WTC11 (cell line): ENCODE measurements at regions not wholly inside any gene's neighbourhood (a gene's known extent, or its start where the extent isn't known, plus 50 kb on each side); places are given as distances from the start of the nearest gene placed in this dataset.

ENCODE experiments used
- ATAC-seq: fragments of 200-7000 bp; cut with Tn5 transposase; 2 replicates; pipeline ENCODE4 v1.10.0; 2021; ENCODE audit warnings: mild to moderate bottlenecking, moderate library complexity
- CTCF ChIA-PET: fragments of 300-600 bp; sonication (Branson Sonifier 250); formaldehyde crosslinking; loops from one replicate; lab custom pipeline; 2021; ENCODE audit warnings: antibody characterized with exemption; lab: Charles Lee
- POLR2A ChIA-PET: fragments of 350-600 bp; sonication (Branson Sonifier 250); formaldehyde crosslinking; loops from one replicate; lab custom pipeline; 2021; ENCODE audit warnings: antibody characterized with exemption; lab: Charles Lee
- DNase-seq: peaks from one replicate; pipeline ENCODE4 v3.0.0; 2021; ENCODE audit warnings: low spot score
- H3K27ac Mint-ChIP-seq: 2 replicates; pipeline ENCODE4 v1.8.0; 2021; ENCODE audit warnings: mixed read lengths
- H3K27me3 Mint-ChIP-seq: 2 replicates; pipeline ENCODE4 v1.8.0; 2021; ENCODE audit warnings: low read depth, mild to moderate bottlenecking, moderate library complexity, mixed read lengths
- H3K36me3 Mint-ChIP-seq: 2 replicates; pipeline ENCODE4 v1.8.0; 2021; ENCODE audit warnings: mixed read lengths
- H3K4me1 Mint-ChIP-seq: 2 replicates; pipeline ENCODE4 v1.8.0; 2022; ENCODE audit warnings: mixed read lengths
- H3K4me3 Mint-ChIP-seq: 2 replicates; pipeline ENCODE4 v1.8.0; 2021; ENCODE audit warnings: mild to moderate bottlenecking, moderate library complexity, mixed read lengths
- H3K9me3 Mint-ChIP-seq: 2 replicates; pipeline ENCODE4 v1.8.0; 2021; ENCODE audit warnings: mixed read lengths
- AR ChIP-seq: fragments of 250-450 bp; sonication (Bioruptor Pico); IDR thresholded peaks from 2 replicates; pipeline ENCODE4 v1.9.0; 2021; ENCODE audit warnings: mild to moderate bottlenecking
- ATF1 ChIP-seq: sonication (generic); formaldehyde crosslinking; IDR thresholded peaks from 2 replicates; pipeline ENCODE4 v1.8.1; 2023; ENCODE audit warnings: mild to moderate bottlenecking, moderate library complexity, missing genetic modification reagents
- E2F1 ChIP-seq: sonication (generic); formaldehyde crosslinking; IDR thresholded peaks from 2 replicates; pipeline ENCODE4 v1.8.0; 2022; ENCODE audit warnings: mild to moderate bottlenecking, missing genetic modification reagents
- ETV6 ChIP-seq: sonication (generic); formaldehyde crosslinking; IDR thresholded peaks from 2 replicates; pipeline ENCODE4 v1.8.1; 2022; ENCODE audit warnings: mild to moderate bottlenecking, missing genetic modification reagents
- IRF2 ChIP-seq: sonication (generic); formaldehyde crosslinking; IDR thresholded peaks from 2 replicates; pipeline ENCODE4 v1.8.0; 2022; ENCODE audit warnings: low read depth, missing genetic modification reagents, borderline replicate concordance
- JAZF1 ChIP-seq: fragments of 250-450 bp; sonication (Bioruptor Pico); IDR thresholded peaks from 2 replicates; pipeline ENCODE4 v1.9.0; 2021; ENCODE audit warnings: moderate library complexity, mild to moderate bottlenecking, inconsistent platforms
- JUN ChIP-seq: sonication (generic); formaldehyde crosslinking; IDR thresholded peaks from 2 replicates; pipeline ENCODE4 v1.8.0; 2023; ENCODE audit warnings: mild to moderate bottlenecking, missing genetic modification reagents
- MXD4 ChIP-seq: fragments of 250-450 bp; sonication (Bioruptor Pico); IDR thresholded peaks from 2 replicates; pipeline ENCODE4 v1.8.0; 2021; ENCODE audit warnings: mild to moderate bottlenecking, moderate library complexity, borderline replicate concordance
- NFE2L1 ChIP-seq: sonication (generic); formaldehyde crosslinking; IDR thresholded peaks from 2 replicates; pipeline ENCODE4 v1.8.1; 2023; ENCODE audit warnings: missing genetic modification reagents
- NR3C1 ChIP-seq: sonication (generic); formaldehyde crosslinking; conservative IDR thresholded peaks from 2 replicates; pipeline ENCODE4 v1.8.1; 2023; ENCODE audit warnings: low read depth, mild to moderate bottlenecking, missing genetic modification reagents
- ZNF219 ChIP-seq: sonication (generic); formaldehyde crosslinking; IDR thresholded peaks from 2 replicates; pipeline ENCODE4 v1.8.0; 2023; ENCODE audit warnings: missing genetic modification reagents, mild to moderate bottlenecking, borderline replicate concordance
- ZNF416 ChIP-seq: fragments of 250-450 bp; sonication (Bioruptor Pico); IDR thresholded peaks from 2 replicates; pipeline ENCODE4 v1.9.0; 2021; ENCODE audit warnings: mild to moderate bottlenecking, inconsistent platforms
- ZSCAN18 ChIP-seq: fragments of 250-450 bp; sonication (Bioruptor Pico); IDR thresholded peaks from 2 replicates; pipeline ENCODE4 v2.1.2; 2022; ENCODE audit warnings: mild to moderate bottlenecking, moderate library complexity
- TF ChIP-seq, protein P1 (sequence below): sonication (generic); formaldehyde crosslinking; IDR thresholded peaks from 2 replicates; pipeline ENCODE4 v1.8.1; 2022; ENCODE audit warnings: mild to moderate bottlenecking, missing genetic modification reagents, moderate library complexity, borderline replicate concordance
- TF ChIP-seq, protein P2 (sequence below): sonication (generic); formaldehyde crosslinking; IDR thresholded peaks from 2 replicates; pipeline ENCODE4 v1.8.1; 2022; ENCODE audit warnings: missing genetic modification reagents, borderline replicate concordance
- TF ChIP-seq, protein P3 (sequence below): sonication (generic); formaldehyde crosslinking; IDR thresholded peaks from 2 replicates; pipeline ENCODE4 v1.8.1; 2022; ENCODE audit warnings: low read depth, mild to moderate bottlenecking, moderate library complexity, missing genetic modification reagents, borderline replicate concordance
- TF ChIP-seq, protein P4 (sequence below): sonication (generic); formaldehyde crosslinking; IDR thresholded peaks from 2 replicates; pipeline ENCODE4 v1.8.1; 2023; ENCODE audit warnings: mild to moderate bottlenecking, missing genetic modification reagents, borderline replicate concordance
- TF ChIP-seq, protein P5 (sequence below): fragments of 200-600 bp; IDR thresholded peaks from 2 replicates; pipeline ENCODE4 v1.8.0; 2022; ENCODE audit warnings: antibody characterized with exemption
- TF ChIP-seq, protein P6 (sequence below): sonication (generic); formaldehyde crosslinking; IDR thresholded peaks from 2 replicates; pipeline ENCODE4 v1.8.1; 2022; ENCODE audit warnings: mild to moderate bottlenecking, moderate library complexity, missing genetic modification reagents

GRCh38 chr6:90413867-90414266 is 117.2 kb upstream of the BACH2 start:
- no peaks in the 10 kb centered on the region for H3K9me3 Mint-ChIP-seq
- CTCF ChIA-PET: interaction anchor here (1.5 to 2.5 kb wide), 5 partner anchors 20 to 473 kb away, joined by 4 to 8 read pairs (median 7); no protein-coding TSS in a partner anchor
- H3K36me3 Mint-ChIP-seq: no peaks in the 10 kb centered on the region
- H3K4me3 Mint-ChIP-seq: peak overlapping the region; percentile 45
- POLR2A ChIA-PET: interaction anchor here (0.7 kb wide), 1 partner anchor 56 kb away, joined by 4 read pairs; no protein-coding TSS in a partner anchor
- TF ChIP-seq ZSCAN18 (CRISPR knock-in tag) (no peak), NFE2L1 (CRISPR knock-in tag) (no peak), NR3C1 (no peak), IRF2 (CRISPR knock-in tag) (no peak), MXD4 (CRISPR knock-in tag) (no peak), JUN (CRISPR knock-in tag) (no peak), ZNF416 (no peak), ETV6 (CRISPR knock-in tag) (no peak), JAZF1 (CRISPR knock-in tag) (no peak), E2F1 (CRISPR knock-in tag) (no peak), ATF1 (CRISPR knock-in tag) (no peak), AR (no peak), ZNF219 (CRISPR knock-in tag) (no peak)
- TF ChIP-seq, protein P1, sequence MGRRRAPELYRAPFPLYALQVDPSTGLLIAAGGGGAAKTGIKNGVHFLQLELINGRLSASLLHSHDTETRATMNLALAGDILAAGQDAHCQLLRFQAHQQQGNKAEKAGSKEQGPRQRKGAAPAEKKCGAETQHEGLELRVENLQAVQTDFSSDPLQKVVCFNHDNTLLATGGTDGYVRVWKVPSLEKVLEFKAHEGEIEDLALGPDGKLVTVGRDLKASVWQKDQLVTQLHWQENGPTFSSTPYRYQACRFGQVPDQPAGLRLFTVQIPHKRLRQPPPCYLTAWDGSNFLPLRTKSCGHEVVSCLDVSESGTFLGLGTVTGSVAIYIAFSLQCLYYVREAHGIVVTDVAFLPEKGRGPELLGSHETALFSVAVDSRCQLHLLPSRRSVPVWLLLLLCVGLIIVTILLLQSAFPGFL (CRISPR knock-in tag): no peak
- TF ChIP-seq, protein P2, sequence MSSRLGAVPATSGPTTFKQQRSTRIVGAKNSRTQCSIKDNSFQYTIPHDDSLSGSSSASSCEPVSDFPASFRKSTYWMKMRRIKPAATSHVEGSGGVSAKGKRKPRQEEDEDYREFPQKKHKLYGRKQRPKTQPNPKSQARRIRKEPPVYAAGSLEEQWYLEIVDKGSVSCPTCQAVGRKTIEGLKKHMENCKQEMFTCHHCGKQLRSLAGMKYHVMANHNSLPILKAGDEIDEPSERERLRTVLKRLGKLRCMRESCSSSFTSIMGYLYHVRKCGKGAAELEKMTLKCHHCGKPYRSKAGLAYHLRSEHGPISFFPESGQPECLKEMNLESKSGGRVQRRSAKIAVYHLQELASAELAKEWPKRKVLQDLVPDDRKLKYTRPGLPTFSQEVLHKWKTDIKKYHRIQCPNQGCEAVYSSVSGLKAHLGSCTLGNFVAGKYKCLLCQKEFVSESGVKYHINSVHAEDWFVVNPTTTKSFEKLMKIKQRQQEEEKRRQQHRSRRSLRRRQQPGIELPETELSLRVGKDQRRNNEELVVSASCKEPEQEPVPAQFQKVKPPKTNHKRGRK (CRISPR knock-in tag): no peak
- TF ChIP-seq, protein P3, sequence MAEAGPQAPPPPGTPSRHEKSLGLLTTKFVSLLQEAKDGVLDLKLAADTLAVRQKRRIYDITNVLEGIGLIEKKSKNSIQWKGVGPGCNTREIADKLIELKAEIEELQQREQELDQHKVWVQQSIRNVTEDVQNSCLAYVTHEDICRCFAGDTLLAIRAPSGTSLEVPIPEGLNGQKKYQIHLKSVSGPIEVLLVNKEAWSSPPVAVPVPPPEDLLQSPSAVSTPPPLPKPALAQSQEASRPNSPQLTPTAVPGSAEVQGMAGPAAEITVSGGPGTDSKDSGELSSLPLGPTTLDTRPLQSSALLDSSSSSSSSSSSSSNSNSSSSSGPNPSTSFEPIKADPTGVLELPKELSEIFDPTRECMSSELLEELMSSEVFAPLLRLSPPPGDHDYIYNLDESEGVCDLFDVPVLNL (CRISPR knock-in tag): no peak
- TF ChIP-seq, protein P4, sequence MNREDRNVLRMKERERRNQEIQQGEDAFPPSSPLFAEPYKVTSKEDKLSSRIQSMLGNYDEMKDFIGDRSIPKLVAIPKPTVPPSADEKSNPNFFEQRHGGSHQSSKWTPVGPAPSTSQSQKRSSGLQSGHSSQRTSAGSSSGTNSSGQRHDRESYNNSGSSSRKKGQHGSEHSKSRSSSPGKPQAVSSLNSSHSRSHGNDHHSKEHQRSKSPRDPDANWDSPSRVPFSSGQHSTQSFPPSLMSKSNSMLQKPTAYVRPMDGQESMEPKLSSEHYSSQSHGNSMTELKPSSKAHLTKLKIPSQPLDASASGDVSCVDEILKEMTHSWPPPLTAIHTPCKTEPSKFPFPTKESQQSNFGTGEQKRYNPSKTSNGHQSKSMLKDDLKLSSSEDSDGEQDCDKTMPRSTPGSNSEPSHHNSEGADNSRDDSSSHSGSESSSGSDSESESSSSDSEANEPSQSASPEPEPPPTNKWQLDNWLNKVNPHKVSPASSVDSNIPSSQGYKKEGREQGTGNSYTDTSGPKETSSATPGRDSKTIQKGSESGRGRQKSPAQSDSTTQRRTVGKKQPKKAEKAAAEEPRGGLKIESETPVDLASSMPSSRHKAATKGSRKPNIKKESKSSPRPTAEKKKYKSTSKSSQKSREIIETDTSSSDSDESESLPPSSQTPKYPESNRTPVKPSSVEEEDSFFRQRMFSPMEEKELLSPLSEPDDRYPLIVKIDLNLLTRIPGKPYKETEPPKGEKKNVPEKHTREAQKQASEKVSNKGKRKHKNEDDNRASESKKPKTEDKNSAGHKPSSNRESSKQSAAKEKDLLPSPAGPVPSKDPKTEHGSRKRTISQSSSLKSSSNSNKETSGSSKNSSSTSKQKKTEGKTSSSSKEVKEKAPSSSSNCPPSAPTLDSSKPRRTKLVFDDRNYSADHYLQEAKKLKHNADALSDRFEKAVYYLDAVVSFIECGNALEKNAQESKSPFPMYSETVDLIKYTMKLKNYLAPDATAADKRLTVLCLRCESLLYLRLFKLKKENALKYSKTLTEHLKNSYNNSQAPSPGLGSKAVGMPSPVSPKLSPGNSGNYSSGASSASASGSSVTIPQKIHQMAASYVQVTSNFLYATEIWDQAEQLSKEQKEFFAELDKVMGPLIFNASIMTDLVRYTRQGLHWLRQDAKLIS (CRISPR knock-in tag): no peak
- TF ChIP-seq, protein P5, sequence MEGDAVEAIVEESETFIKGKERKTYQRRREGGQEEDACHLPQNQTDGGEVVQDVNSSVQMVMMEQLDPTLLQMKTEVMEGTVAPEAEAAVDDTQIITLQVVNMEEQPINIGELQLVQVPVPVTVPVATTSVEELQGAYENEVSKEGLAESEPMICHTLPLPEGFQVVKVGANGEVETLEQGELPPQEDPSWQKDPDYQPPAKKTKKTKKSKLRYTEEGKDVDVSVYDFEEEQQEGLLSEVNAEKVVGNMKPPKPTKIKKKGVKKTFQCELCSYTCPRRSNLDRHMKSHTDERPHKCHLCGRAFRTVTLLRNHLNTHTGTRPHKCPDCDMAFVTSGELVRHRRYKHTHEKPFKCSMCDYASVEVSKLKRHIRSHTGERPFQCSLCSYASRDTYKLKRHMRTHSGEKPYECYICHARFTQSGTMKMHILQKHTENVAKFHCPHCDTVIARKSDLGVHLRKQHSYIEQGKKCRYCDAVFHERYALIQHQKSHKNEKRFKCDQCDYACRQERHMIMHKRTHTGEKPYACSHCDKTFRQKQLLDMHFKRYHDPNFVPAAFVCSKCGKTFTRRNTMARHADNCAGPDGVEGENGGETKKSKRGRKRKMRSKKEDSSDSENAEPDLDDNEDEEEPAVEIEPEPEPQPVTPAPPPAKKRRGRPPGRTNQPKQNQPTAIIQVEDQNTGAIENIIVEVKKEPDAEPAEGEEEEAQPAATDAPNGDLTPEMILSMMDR: no peak
- TF ChIP-seq, protein P6, sequence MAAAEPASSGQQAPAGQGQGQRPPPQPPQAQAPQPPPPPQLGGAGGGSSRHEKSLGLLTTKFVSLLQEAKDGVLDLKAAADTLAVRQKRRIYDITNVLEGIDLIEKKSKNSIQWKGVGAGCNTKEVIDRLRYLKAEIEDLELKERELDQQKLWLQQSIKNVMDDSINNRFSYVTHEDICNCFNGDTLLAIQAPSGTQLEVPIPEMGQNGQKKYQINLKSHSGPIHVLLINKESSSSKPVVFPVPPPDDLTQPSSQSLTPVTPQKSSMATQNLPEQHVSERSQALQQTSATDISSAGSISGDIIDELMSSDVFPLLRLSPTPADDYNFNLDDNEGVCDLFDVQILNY (CRISPR knock-in tag): no peak
- H3K4me1 Mint-ChIP-seq: peaks cover 28% of the 10 kb centered on the region
- no peak overlapping the region for H3K27ac Mint-ChIP-seq
- peaks cover 26% of the 10 kb centered on the region for H3K27me3 Mint-ChIP-seq
- peak; percentile 63 for DNase-seq
- peak; percentile 81 for ATAC-seq
